HG03439 (cell line): ENCODE measurements at regions not wholly inside any gene's neighbourhood (a gene's known extent, or its start where the extent isn't known, plus 50 kb on each side); places are given as distances from the start of the nearest gene placed in this dataset.
"Not testable (repeated sequence)": the region's sequence is repeated elsewhere in the genome, so short reads cannot be mapped to it uniquely, and the experiment has no call there.

Experiments
- ATAC-seq: cut with Tn5 transposase; IDR thresholded peaks from one replicate; pipeline ENCODE4 v1.9.1; 2021; ENCODE audit warnings: mild to moderate bottlenecking, moderate library complexity; ENCODE audit not compliant: unreplicated experiment

DNA sequence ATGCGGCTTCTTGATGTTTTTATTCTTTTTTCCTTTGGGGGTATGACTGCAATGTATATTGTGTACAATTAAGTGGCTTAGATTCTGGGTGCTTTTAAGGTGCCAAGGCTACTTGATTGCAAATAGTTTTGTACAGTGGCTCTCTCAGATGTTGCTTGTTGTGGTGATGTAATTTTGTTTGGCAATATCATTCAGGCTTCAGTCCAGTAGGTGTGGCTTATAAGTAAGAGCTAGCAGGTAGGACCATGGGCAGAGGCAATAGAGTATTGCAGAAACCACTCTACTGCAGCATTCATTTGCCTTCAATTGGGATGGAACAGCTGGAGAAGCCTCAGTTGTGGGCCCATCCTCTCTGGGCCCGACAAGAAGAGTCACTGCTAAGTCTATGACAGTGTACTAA, 407.9 kb upstream of the MAN1A1 start:
- ATAC-seq = no peak

DNA sequence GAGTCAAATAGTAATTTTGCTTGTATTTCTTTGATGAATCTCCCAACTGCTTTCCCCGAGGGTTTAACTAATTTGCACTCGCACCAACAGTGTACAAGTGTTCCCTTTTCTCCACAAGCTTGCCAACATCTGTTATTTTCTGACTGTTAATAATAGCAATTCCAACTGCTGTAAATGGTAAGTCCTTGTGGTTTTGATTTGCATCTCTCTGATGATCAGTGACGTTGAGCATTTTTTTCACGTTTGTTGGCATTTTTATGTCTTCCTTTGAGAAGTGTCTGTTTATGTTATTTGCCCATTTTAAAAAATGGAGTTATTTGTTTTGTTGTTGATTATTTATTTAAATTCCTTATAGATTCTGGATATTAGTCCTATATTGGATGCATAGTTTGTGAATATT, 399.8 kb upstream of the MAN1A1 start:
- no peak for ATAC-seq

DNA sequence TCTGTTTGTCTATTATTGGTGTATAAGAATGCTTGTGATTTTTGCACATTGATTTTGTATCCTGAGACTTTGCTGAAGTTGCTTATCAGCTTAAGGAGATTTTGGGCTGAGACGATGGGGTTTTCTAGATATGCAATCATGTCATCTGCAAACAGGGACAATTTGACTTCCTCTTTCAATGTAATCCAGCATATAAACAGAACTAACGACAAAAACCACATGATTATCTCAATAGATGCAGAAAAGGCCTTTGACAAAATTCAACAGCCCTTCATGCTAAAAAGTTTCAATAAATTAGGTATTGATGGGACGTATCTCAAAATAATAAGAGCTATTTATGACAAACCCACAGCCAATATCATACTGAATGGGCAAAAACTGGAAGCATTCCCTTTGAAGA, 399.0 kb upstream of the MAN1A1 start:
- ATAC-seq = not testable (repeated sequence)

DNA sequence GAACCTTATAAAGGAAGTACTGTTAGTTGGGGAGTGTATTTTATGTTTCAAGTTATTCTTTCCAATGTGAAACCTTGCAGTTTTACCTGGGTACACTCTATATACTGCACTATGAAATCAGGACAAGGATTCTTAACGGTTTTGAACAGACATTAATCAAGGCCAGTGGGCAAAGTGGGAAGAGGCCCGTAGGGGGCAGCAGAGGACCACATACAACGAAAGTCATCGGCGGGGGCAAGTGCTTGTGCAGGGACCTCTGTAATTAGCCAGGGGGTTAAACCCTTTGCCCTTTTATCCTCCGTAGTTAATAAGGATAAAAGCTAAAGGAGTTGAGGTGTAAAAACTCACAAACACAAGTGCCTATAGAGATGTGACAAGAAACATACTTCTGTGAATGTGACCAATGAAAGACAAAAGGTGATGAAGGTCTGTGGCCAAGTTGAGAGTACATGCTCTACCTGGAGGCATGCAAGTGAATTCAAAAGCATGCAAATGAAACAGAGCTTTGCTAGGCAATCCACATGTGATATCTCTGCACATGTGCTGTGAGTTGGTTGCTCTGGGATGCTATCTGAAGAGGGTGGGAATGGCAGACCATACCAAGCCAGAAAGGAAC, 392.7 kb upstream of the MAN1A1 start:
- peak; percentile 85 for ATAC-seq

DNA sequence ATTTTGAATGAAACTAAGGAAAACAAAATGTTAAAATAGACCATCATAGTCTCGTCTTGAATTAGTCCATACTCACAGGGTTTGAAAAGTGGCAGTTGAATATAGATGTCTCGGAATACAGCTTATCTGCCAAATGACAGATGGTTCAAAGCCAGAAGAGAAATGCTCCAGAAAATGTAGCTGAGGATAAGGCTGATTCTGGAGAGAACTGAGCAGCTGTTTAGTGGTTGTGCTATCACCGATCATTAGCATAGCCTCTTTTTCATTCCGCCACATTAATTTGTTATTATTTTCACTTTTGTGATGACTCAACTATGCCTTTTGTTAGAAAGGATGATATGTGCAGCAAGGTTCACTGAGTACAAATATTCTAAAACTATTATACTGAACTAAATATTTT, 390.2 kb upstream of the MAN1A1 start:
- no peak for ATAC-seq

DNA sequence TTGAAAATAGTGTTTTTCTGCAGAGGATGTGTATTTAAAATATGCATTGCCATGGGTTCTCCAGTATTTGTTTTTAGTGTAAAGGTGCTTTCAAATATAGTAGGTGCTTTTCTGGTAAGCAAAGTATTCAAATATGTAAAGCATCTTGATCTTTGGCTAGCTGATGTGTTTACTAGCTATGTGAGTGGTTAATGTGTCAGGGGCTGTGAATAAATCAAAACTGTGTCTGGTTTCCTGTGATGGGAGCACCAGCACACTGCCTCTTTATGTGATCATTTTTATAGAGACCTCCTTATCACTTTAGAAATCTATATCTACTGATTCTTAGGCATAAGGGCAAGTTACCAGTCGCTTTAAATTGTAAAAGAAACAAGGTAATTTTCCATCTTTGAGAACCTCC, 388.9 kb upstream of the MAN1A1 start:
- no peak for ATAC-seq

DNA sequence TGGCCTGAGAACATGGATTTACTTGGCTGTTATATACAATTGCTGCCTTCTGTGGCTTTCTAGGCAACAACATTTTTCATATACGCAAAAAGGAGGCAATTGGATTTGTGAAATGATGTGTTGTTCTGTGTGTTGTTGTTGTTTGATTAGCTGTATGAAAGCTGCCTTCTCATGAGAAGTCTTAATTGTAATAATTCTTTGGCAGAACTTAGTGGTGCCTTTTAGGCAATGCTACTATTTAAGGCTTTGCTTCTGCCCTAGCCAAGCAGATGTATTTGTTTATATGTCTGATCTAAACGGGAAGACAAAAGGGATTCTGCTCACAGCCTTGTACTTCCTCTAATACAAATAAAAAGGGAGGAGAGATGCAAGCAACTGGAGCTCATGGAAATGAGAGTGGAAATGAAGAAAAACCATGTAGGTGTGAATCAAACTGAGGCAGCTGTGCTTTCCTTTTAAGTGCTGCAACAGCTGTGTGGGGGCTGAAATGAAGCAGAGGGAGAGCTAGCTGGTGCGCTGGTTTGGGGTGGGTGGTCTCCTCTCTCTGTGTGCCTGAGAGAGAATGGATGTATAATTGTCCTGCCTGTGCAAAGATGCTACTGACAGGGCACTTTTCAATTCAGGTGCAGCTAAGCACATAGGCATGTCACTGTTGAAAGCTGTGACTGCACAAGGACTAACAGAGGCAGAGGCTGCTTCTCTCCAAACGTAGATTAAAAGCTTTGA, 386.9 kb upstream of the MAN1A1 start:
- ATAC-seq = no peak

DNA sequence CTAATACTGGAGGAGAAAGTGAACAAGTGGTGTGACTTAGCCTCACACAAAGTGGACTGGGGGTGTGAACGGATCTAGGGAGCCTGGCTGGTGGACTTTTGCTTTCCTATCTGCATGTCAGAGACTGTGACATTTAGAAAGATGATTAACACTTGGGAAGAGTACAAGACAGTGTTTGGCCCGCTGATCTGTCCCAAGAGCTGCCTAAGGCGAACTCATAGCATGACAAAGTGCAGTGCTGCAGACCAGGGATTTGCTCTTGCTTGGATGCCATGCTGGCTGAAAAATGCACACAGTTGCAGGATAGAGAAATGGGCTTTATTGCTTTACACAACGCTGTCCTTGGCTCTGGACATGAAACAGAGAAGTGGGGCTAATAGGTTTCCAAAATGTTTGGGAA, 386.0 kb upstream of the MAN1A1 start:
- ATAC-seq = no peak

DNA sequence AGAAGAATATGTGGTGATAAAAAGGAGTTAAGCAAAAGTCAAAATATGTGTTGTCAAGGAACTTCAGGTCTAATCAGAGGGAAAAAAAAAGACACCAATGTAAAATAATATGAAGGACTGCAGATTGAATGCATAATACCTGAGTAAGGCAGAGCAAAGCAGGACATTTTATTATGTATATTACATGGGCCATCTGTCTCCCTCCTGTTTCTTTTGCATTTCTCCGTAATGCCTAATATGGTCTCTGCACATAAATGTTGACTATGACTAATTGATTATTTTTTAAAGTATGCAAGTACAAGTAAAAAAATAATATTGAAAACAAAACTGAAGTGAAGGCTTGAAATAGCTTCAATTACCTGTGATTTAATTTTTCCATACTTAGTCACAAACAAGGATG, 384.7 kb upstream of the MAN1A1 start:
- ATAC-seq = no peak

DNA sequence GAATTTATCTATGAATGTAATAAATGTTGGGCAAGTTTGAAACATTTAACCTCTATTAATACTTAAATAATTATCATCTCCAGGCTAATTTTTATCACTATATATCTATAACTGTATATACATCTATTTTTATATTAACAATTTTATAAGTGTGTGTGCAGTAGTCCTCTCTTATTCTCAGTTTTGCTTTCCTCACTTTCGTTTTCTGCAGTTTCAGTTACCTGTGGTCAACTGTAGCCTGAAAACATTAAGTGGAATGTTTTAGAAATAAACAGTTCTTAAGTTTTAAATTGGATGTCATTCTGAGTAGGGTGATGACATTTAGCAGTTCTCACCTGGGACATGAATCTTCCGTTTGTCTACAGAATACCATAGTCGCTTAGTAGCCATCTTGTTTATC, 379.4 kb upstream of the MAN1A1 start:
- ATAC-seq = no peak

DNA sequence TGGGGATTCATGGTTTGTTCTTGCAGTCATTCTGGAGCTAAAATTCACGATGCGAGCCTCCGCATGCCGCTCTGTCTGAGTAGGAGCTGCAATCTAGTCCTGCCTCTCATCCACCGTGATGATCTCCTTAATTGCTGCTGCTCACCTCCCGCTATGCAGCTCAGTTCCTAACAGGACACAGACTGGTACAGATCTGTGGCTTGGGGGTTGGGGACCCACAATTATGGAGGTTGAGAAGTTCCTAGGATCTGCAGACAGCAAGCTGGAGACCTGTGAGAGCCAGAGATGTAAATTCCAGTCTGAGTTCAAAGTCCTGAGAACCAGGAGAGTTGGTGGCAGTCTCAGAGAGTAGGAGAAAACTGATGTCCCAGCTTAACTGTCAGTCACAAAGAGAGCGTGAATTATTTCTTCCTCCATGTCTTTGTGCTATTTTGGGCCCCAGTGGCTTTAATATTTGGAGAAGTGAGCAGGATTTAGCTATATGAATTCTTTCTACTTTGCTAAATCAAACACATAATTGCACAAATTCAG, 378.7 kb upstream of the MAN1A1 start:
- ATAC-seq = no peak

DNA sequence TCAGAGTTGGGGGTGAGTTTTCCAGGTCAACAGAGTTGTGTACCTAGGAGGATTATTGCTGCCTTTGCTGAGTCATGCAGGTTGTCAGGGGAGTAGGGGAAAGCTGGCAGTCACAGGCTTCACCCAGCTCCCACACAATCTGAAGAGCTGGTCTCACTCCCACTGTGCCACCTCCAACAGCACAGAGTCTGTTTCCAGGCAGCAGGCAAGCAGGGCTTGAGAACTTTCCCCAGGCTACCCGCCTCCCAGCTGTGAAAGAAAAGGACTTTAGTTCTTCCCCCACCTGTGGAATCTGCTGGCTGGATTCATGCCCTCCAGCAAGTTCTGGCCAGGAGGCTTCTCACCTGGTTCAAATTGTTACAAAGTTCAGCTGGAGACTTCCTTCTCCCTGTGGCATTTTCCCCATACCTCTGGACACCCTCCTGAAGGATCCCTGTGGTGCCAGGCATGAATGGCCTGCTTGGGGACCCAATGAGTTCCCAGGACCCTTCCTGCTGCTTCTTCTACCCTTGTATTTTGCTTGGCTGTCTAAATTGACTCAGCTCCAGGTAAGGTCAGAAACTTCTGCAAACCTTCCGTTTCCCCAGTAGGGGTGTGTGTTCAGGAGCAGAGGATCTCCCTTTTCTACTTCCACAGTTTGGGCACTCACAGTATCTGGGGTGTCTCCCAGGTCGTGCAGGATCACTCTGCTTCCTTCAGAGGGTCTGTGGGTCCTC, 378.1 kb upstream of the MAN1A1 start:
- no peak for ATAC-seq

DNA sequence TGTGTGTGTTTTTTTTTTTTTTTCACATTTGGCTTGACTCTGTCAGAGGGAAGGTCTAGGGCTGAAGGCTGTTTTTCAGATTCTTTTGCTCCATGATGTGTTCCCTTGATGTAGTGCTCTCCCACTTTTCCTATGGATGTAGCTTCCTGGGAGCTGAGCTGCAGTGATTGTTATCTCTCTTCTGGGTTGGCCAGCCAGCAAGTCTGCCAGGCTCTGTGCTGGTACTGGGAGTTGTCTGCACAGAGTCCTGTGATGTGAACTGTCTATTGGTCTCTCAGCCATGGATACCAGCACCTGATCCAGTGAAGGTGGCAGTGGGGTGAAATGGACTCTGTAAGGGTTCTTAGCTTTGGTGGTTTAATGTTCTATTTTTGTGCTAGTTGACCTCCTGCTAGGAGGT, 377.4 kb upstream of the MAN1A1 start:
- not testable (repeated sequence) for ATAC-seq

DNA sequence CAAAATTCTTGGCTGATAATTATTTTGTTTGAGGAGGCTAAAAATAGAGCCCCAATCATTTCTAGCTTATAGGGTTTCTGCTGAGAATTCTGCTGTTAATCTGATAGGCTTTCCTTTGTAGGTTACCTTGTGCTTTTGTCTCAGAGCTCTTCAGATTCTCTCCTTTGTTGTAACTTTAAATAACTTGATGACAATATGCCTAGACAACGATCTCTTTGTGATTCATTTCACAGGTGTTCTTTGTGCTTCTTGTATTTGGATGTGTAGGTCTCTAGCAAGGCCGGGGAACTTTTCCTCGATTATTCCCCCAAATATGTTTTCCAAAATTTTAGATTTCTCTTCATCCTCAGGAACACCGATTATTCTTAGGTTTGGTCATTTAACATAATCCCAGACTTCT, 376.5 kb upstream of the MAN1A1 start:
- ATAC-seq = no peak

DNA sequence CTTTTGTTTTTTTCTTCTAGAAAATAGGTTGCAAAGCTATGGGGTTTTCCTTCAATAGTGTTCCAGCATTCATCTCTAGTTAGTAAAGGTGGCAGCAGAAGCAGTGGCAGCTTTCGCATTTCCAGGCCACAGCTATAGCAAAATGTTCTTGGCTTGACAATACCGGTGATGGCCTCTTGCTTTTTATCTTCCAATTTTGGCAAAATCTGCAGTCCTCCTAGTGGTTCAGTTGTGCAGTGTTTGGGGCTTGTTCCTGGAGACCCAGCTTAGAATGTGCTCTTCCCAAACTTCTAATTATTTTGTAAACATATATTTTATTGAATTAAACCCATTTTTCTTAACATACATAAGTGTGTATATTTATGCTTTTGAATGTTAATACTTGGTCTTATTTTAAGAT, 370.6 kb upstream of the MAN1A1 start:
- no peak for ATAC-seq

DNA sequence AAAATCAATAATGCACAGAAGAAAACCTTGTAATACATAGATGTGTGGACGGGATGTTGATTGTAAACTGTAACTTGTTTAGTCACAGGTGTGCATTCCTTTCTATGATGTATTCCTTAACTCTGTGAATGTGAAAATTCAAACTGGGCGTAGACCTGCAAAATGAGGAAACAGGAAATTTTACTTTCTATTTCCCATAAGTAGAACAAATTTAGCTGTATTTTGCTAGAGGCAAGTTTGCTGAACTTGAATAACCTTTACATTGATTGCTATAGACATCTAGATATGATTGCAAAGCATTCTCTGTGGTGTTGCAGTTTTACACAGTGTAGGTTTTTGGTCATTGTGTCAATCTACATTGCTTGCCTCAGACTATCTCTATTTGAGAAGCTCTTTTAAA, 368.4 kb upstream of the MAN1A1 start:
- no peak for ATAC-seq

DNA sequence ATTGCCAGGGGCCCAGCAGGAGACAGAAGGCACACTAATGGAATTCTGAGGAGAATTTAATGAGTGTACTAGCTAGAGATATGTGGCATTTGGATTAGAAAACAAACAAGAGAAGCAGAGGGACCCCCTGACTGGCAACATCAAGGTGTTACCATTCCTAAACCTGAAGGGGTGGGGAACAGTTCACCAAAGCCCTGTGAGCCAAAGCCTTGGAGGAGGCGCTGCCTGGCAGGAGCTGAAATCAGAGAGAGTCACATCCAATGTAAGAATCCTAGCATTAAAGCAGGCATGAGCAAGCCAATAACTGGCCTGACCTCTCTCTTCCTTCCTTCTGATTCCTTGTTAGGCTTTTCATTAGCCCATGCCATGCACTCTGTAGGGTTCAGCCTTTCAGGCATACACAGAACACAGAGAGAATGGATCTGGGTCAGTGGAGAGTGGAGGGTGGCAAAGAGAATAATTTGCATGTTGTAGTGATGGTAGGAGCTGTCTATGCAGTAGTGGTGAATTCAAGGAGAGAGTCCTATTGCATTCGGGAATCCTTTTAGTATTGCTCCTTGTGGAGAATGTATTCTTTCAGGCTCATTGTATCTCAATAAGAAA, 367.2 kb upstream of the MAN1A1 start:
- no peak for ATAC-seq

DNA sequence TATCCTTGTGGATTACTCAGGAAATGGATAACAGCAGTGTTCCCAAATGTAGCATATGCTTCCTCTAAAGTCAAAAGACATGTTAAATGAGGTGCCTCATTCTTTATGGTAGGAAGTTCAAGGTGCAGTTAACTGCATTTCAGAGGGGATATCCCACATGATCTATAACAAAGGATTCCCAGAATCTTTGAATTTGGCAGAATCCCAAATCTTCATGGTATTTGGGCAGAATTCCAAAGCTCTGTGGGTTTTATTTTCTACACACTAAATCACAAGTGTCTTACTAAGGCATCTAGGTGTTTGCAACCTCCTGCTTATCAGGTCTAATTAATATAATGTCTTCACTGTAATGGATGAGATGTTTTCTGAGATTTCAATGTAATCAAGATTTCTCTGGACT, 364.3 kb upstream of the MAN1A1 start:
- no peak for ATAC-seq

DNA sequence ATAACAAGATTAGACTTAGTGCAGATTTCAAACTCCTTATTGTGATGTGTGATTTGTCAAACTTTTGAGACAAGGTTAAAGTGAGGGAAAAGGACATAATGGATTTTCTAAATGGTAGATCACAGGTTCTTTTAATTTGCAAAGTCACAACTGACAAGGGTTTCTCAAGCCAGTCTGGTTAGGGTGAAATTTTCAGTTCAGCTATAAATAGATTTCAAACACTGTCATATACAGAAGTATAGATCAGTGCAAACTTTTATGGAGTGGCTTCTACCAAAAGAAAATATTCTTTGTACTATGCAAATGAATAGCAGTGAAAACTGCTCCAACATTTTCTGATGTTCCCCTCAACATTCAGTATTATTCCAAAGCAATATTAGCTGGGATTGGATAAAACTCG, 337.1 kb upstream of the MAN1A1 start:
- peak; percentile 61 for ATAC-seq

DNA sequence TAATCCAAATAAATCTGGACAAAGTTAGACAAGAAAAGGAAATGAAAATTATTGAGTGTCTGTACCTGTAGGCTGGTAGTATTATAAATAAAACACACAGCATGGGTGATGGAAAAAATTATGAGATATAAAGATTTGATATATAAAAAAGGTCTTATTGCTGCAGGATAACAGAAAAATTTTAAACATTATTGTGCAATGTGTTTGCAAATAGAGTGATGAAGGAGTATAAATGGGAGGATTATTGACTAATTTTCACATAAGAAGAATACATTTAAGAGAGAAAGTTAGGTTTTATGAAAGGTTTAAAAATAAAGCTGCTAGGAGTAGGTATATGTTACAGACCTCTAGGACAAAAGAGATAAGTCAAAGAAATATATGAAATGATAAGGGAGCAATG, 336.7 kb upstream of the MAN1A1 start:
- ATAC-seq = no peak

DNA sequence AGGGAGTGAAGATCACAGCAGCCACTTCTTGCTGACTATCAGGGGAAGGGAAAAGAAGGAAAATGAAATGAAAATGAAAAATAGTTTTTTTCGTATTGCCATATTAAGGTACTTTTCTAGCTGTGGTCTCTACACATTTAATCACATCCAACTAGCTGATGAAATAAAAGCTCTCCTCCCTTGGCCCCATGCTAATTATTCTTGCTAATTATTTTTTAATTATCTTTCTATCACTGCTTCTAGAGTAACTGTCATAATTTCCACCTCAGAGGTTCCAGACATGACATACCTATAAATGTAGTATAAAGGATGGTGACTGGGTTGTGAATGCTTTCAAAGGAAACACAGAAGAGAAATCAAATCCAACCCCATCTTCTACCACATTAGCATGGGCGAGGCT, 334.1 kb upstream of the MAN1A1 start:
- no peak for ATAC-seq

DNA sequence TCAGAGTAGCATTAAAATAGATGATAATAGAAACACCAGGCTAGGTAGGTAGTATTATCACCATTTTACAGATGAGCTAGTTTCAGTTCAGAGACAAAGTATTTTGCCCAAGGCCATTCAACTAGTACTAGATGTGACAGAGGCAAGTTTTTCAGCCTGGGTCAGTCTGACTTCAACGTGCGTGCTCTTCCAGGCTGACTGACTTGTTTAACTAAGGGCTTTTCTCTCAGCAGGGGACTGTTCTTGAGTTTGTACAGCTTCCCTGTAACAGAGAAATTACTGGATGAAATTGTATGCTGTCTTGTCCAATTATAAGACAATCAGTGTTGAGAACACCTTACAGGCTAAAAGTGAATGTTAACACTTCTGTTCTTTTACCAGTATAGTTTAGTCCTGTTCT, 333.5 kb upstream of the MAN1A1 start:
- no peak for ATAC-seq
